GM19467 (cell line): ENCODE measurements at regions not wholly inside any gene's neighbourhood (a gene's known extent, or its start where the extent isn't known, plus 50 kb on each side); places are given as distances from the start of the nearest gene placed in this dataset.
"Not testable (repeated sequence)": the region's sequence is repeated elsewhere in the genome, so short reads cannot be mapped to it uniquely, and the experiment has no call there.

Source experiments
- ATAC-seq: cut with Tn5 transposase; IDR thresholded peaks from one replicate; pipeline ENCODE4 v1.9.1; 2021; ENCODE audit warnings: mild to moderate bottlenecking, moderate library complexity; ENCODE audit not compliant: unreplicated experiment

DNA sequence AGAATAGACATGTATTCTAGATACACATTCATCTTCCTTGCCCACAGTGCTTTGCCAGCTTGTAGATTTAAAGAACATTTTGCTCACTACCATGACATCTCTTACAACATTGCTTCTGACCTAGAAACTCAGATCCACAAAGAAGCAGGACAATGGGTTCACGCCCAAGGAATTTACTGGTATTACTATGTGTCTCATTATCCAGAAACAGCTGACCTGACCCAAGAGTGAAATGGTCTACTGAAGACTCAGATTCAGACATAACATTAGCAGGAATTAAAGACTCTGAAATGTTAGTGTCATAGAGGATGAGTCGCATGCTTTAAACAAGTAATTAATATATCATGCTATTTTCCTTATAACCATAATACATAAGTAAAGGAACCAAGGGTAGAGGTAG lies 731.4 kb downstream of the GALC start:
- ATAC-seq = no peak

DNA sequence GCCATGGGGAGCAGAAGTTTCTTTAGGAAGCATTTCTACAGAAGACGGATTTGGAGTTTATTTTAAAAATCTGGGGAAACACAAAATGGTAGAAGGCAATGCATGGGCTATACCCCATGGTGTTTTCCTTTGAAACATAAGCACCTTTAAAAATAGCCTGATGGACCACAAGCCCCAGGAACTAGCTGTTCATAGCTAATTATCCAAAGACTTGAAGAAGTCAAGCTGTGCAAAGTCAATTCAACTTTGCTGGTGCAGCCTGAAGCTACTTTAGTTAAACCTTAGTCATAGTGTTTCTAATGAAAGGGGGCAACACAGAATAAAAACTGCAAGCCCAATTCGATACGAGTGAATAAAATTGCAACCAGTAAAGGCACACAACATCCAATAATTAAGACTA lies 732.5 kb downstream of the GALC start:
- ATAC-seq = no peak

- ATAC-seq = no peak
These were observed 735.6 kb downstream of the GALC start for GRCh38 chr14:87257421-87257820.

DNA sequence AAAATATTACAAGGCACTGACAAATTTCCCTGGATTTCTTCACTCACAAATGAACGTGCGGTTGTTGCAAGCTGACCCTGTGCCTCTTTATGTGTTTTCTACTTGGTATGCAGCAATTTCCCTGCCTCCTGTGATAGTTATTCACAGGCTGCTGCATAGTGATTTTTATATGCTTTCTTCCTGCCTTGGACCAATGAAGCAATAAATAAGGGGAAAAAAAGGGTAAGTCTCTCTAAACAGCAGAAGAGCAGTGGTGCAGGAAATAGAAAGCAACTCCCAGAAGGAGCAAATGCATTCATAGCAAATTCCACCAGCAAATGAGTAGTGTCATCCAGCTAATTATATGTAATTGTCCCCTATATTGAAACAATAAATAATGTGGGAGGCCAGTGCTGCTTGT lies 737.9 kb downstream of the GALC start:
- no peak for ATAC-seq

DNA sequence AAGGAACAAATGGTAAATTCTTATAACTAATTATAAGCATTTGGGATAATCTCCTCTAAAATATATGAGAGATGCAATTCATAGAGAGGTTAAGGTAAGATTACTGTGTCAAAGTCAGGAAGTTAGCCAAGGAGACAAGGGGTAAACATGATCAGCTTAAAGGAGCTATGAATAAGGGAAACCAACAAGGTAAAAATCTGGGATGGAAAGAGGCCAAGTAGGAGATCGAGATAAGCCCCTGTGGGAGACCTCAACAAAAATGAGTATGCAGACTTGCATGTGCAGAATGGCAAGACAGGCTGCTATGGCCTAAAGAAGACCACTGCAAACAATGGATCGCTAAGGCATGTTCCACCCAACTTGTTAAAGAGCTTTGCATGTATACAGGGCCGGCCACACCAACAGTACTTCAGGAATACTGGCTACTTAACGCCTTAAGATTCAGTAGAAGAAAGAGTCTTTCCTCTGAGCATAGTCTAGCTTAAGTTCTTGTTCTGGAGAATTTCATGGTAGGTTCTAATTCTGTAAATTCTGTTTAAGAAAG lies 738.6 kb downstream of the GALC start:
- no peak for ATAC-seq

DNA sequence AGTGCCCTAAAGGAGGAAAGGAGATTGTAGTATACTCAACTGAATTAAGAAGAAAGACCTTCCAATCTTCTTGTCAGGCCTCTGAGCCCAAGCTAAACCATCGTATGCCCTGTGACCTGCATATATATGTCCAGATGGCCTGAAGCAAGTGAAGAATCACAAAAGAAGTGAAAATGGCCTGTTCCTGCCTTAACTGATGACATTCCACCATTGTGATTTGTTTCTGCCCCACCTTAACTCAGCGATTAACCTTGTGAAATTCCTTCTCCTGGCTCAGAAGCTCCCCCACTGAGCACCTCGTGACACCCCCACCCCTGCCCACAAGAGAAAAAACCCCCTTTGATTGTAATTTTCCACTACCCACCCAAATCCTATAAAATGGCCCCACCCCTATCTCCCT lies 739.2 kb downstream of the GALC start:
- ATAC-seq = not testable (repeated sequence)

GRCh38 chr14:87252103-87252502 lies 740.9 kb downstream of the GALC start:
- ATAC-seq = no peak

- ATAC-seq = no peak
These were observed 742.0 kb downstream of the GALC start for GRCh38 chr14:87251011-87251410.

DNA sequence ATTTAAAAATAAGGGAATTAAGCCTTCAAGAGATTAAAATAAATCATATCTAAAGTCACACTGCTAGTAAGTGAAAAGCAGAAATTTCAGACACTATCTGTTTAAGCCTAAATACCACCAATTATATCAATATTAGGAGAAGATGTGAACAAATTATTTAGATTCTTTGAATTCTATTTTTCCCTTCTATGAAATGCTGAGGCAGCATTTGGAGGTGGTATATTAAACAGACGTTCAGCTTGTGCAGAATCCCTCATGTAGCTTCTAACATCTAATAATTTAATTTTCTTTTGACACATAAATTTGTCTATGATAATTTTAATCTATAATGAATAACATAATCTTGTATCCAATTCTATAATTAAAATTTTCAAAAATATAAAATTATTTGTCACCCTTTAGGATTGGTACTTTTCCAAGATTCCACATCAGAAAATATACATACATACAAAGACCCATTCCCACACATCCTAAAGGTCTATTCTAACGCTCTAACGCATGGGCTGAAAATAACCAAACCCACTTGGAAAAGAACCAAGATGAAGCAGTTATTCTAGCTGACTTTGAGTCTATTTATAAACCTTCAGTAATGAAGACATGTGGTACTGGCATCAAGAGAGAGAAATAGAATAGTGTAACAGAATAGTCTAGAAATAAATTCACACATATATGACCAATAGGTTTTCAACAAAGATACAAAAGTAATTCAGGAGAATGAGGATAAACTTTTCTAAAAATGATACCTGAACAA lies 751.8 kb downstream of the GALC start:
- ATAC-seq = no peak

DNA sequence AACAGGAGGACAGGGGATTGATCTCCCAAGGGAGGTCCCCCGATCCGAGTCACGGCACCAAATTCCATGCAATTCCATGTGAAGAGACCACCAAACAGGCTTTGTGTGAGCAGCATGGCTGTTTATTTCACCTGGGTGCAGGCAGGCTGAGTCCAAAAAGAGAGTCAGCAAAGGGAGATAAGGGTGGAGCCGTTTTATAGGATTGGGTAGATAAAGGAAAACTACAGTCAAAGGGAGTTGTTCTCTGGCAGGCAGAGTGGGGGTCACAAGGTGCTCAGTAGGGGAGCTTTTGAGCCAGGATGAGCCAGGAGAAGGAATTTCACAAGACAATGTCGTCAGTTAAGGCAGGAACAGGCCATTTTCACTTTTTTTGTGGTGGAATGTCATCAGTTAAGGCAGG lies 752.7 kb downstream of the GALC start:
- ATAC-seq = not testable (repeated sequence)

GRCh38 chr14:87233806-87234384 lies 759.1 kb downstream of the GALC start:
- ATAC-seq = no peak

GRCh38 chr14:87233266-87233665 lies 759.7 kb downstream of the GALC start:
- ATAC-seq = no peak

DNA sequence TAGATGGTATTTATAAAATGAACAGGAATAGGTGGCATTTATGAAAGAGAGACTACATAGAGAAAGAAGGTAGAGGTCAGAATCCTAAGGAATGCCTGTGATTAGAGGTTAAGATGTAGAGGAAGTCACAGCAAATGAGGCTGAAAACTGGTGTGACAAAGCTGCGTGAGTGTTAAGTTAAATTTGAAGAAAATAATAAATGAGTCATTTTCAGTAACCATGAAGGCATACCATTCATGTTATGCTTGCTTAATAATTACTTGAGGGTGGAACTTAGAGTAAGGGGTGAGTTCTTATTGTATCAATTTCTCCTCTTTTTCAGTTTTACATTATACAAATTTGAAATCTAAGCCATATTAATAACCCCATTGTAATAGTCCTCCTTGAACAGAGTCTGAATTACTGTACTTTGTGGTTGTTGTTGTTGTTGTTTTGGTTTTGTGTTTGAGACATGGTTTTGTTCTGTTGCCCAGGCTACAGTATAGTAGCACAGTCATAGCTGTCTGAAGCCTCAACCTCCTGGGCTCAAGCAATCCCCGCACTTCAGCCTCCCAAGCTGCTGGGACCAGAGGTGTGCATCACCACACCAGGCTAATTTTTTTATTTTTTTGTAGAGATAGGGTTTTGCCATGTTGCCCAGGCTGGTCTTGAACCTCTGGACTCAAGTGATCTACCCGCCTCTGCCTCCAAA lies 761.5 kb downstream of the GALC start:
- ATAC-seq = no peak

- no peak for ATAC-seq
These were observed 762.3 kb downstream of the GALC start for GRCh38 chr14:87230726-87231125.

DNA sequence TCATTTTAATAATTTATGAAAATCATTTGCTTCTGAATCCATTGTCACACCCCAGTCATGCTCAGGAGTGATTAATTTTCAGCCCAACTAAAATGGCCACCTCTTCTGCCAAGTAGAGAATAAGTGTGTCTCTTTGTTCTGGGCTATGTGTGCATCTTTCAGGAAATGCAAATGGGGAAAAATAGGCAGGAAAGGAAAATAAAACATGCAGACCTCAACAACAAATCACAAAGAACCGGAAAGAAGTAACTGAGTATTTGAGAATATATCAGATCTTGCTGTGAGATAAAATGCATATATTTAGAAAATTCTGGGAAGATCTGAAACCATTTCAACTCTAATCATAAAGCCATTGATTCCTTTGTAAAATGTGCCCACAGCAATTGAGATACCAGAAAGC lies 763.9 kb downstream of the GALC start:
- ATAC-seq = no peak

- no peak for ATAC-seq
These were observed 776.0 kb downstream of the GALC start for GRCh38 chr14:87217023-87217422.

GRCh38 chr14:87214558-87214957 lies 778.4 kb downstream of the GALC start:
- ATAC-seq = no peak

GRCh38 chr14:87207756-87208155 lies 785.2 kb downstream of the GALC start:
- no peak for ATAC-seq

DNA sequence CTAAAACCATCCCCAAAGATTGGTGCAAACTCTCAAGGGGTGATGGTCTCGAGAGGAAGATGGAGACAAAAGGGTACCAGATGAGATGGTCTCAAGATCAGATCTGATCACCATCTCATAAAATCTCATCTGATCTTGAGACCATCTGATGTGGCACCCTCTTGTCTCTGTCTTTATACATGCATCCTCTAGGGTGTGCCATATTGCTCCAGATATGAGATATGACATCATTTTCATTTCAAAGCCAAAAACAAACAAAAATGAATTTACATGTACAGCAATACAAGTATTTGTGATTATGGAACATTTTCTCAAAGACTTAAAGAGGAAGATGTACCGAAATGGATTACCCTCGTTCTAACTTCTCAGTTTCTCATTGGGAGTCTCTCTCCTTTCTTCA lies 787.2 kb downstream of the GALC start:
- no peak for ATAC-seq

DNA sequence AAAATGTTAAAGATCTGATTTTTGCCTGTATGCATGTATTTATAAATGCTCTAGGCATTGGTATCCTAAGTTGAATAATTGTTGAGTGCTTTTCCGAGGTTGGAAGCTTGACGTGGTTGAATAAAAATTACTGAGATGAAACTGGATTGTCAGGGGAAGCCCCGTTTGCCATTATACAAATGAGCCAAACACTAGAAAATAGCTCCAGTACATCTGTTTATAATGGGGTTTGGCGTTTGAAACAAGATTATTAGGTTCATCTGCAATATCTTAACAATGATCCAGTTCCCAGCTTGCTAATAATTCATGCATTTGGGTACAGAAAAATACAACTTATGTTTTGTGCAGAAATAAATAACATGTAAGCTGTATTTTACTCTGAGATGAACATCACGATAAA lies 789.6 kb downstream of the GALC start:
- ATAC-seq = no peak

DNA sequence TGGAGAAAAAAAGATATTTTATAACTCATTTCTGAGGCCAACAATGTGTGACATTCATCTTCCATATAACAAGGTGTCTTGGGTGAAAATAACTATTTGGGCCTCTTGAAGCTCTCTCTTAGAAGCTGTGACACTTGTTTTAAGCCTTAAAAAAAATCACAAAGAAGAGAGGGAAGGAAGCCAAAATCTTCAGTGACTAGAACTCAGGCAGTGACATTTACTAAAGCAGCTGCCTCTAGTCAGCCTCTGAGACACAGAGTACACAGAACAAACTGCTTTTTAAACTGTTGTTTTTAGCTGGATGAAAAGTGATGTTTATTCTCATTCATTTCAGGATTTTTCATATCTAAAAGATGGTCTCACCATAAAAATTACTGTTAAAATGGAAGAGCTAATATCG lies 793.6 kb downstream of the GALC start:
- ATAC-seq = no peak

DNA sequence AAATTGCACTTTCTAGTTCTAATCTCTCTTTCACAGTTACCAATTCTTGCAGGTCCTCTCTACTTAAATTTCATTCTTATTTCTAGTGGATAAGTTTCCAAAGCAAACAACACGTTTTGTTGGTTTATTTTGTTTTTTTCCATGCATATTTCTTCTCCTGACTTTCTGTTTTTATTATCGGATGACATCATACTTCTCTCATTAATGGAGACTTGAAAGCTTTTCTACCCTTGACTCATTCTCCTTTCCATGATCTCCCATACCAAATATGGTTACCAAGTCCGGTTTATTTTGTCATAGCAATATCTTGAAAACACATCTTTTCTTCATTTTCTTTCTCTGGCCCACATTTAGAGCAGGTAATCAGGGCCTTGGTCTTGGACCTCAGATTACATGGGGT lies 796.5 kb downstream of the GALC start:
- ATAC-seq = no peak
